ENCODE measurements at regions not wholly inside any gene's neighbourhood (a gene's known extent, or its start where the extent isn't known, plus 50 kb on each side); places are given as distances from the start of the nearest gene placed in this dataset.

DNA sequence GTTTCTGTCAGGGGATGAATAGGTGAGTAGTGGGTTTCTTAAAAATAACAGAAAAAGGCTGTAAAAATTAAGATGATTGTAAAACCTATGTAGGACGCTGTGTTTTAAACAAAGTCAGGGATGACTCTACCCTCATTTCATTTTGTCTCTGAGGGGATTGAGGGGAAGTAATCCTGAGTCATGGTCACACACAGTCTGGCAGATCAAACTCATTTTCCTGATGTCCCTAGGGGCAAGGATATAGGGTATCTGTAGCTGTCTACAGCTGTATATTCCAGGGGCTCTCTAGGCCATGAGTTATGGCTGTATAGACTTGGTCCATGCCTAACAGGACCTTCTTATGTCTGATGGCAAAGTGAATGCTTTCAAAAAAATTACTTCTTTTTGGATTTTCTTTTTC, 421.1 kb downstream of the PDCD6IP start:
- TF ChIP-seq, protein P1, sequence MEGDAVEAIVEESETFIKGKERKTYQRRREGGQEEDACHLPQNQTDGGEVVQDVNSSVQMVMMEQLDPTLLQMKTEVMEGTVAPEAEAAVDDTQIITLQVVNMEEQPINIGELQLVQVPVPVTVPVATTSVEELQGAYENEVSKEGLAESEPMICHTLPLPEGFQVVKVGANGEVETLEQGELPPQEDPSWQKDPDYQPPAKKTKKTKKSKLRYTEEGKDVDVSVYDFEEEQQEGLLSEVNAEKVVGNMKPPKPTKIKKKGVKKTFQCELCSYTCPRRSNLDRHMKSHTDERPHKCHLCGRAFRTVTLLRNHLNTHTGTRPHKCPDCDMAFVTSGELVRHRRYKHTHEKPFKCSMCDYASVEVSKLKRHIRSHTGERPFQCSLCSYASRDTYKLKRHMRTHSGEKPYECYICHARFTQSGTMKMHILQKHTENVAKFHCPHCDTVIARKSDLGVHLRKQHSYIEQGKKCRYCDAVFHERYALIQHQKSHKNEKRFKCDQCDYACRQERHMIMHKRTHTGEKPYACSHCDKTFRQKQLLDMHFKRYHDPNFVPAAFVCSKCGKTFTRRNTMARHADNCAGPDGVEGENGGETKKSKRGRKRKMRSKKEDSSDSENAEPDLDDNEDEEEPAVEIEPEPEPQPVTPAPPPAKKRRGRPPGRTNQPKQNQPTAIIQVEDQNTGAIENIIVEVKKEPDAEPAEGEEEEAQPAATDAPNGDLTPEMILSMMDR (IDR thresholded peaks at IDR 0.05), result no peak
- TF ChIP-seq POLR2A (IDR thresholded peaks at IDR 0.05), result no peak
